ENCODE measurements at regions not wholly inside any gene's neighbourhood (a gene's known extent, or its start where the extent isn't known, plus 50 kb on each side); places are given as distances from the start of the nearest gene placed in this dataset.

GRCh38 chr22:48605856-48606481 is 1221.7 kb downstream of the BRD1 start:
- DNase-seq = no peak

GRCh38 chr22:48605125-48605524 is 1222.5 kb downstream of the BRD1 start:
- no peak for DNase-seq

GRCh38 chr22:48603621-48604320 is 1223.9 kb downstream of the BRD1 start:
- DNase-seq = no peak

- DNase-seq = no peak
Measured at GRCh38 chr22:48602805-48603518, 1224.7 kb downstream of the BRD1 start.

GRCh38 chr22:48600681-48601080 is 1227.0 kb downstream of the BRD1 start:
- DNase-seq = no peak

- DNase-seq = no peak
Measured at GRCh38 chr22:48600171-48600570, 1227.5 kb downstream of the BRD1 start.

GRCh38 chr22:48599346-48599745 is 1228.3 kb downstream of the BRD1 start:
- no peak for DNase-seq

- no peak for DNase-seq
Measured at GRCh38 chr22:48596111-48596850, 1231.4 kb downstream of the BRD1 start.

GRCh38 chr22:48595511-48595905 is 1232.2 kb downstream of the BRD1 start:
- DNase-seq = no peak

GRCh38 chr22:48594757-48595510 is 1232.7 kb downstream of the BRD1 start:
- DNase-seq = no peak

- DNase-seq = no peak
Measured at GRCh38 chr22:48594016-48594756, 1233.5 kb downstream of the BRD1 start.

- DNase-seq = no peak
Measured at GRCh38 chr22:48593551-48593950, 1234.1 kb downstream of the BRD1 start.

GRCh38 chr22:48592931-48593330 is 1234.7 kb downstream of the BRD1 start:
- DNase-seq = no peak

- no peak for DNase-seq
Measured at GRCh38 chr22:48592488-48592887, 1235.2 kb downstream of the BRD1 start.

- no peak for DNase-seq
Measured at GRCh38 chr22:48592066-48592345, 1235.7 kb downstream of the BRD1 start.

- DNase-seq = no peak
Measured at GRCh38 chr22:48591286-48592065, 1236.2 kb downstream of the BRD1 start.

- no peak for DNase-seq
Measured at GRCh38 chr22:48589901-48590300, 1237.8 kb downstream of the BRD1 start.

- no peak for DNase-seq
Measured at GRCh38 chr22:48588878-48589450, 1238.7 kb downstream of the BRD1 start.

GRCh38 chr22:48588151-48588877 is 1239.4 kb downstream of the BRD1 start:
- DNase-seq = no peak

GRCh38 chr22:48587236-48587865 is 1240.3 kb downstream of the BRD1 start:
- DNase-seq = no peak
